ENCODE measurements at regions not wholly inside any gene's neighbourhood (a gene's known extent, or its start where the extent isn't known, plus 50 kb on each side); places are given as distances from the start of the nearest gene placed in this dataset.

DNA sequence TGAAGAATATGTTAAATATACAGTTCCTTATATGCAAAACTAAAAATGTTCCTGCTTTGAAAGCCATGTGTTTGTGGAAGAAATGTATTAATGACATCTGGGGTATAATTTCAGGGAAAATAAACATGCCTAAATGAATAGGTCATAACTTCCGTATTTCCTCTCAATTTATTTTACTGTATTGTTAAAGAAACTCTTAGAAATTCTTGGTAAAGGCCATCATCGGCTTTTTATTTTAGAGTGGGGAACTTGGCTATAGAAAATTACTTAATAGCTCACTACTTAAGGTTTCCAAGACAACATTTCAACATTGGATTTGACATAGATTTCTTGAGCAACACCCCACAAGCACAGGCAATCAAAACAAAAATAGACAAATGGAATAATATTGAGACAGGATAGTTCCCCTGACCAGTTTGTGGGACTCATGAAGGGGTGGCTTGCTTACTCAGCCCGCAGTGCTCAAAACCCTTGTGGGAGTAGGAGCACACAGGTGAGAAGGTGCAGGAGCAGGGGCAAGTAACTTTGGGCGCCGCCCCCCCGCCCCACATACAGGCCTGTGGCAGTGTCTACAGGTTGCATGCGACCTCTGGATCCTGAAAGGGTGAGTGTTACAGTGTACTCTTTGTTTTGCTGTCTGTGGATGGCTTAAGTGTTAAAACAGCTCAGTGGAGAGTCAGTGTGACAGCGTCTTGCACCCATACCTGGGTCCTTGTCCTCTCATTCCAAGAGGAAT, 891.4 kb upstream of the C9orf72 start:
- DNase-seq (ENCODE audit: low read depth, low spot score) (no peak), FAIRE-seq (no peak)
- Histone ChIP-seq H3K9me3 (ENCODE audit: control insufficient read depth, low read depth, low read length) (no peaks in the 10 kb centered on the region), H3K27ac (ENCODE audit: control insufficient read depth, insufficient read depth, low read length) (no peak overlapping the region), H3K9ac (ENCODE audit: control insufficient read depth, extremely low read depth, insufficient read depth, low read length) (no peak overlapping the region), H3K9me1 (ENCODE audit: control insufficient read depth, extremely low read depth, insufficient read depth, low read length) (no peaks in the 10 kb centered on the region), H3K79me2 (ENCODE audit: control insufficient read depth, insufficient read depth, low read length) (no peaks in the 10 kb centered on the region), H3K4me3 (ENCODE audit: control insufficient read depth in 2 of 3, extremely low read depth in 1 of 3, insufficient read depth in 2 of 3, low read depth in 1 of 3, low read length in 3 of 3) (no peak overlapping the region), H3K36me3 (ENCODE audit: control insufficient read depth in 2 of 2, extremely low read depth in 1 of 2, insufficient read depth in 2 of 2, low read length in 2 of 2) (no peaks in the 10 kb centered on the region), H3K4me1 (ENCODE audit: control insufficient read depth, extremely low read depth, insufficient read depth, low read length) (no peaks in the 10 kb centered on the region), H4K20me1 (ENCODE audit: control insufficient read depth, extremely low read depth, insufficient read depth, low read length) (no peaks in the 10 kb centered on the region), H3K4me2 (ENCODE audit: control insufficient read depth, extremely low read depth, insufficient read depth, low read depth, low read length) (no peak overlapping the region), H2AFZ (ENCODE audit: control insufficient read depth, low read length) (no peak overlapping the region), H3K27me3 (ENCODE audit: control insufficient read depth, extremely low read depth, insufficient read depth, low read length) (no peaks in the 10 kb centered on the region)
- dilution Hi-C loops (cut with MboI; ENCODE audit: extremely low pct_ligation_motif_present, low sequenced_read_pairs): no loop called here
- TF ChIP-seq EZH2 (IDR thresholded peaks at IDR 0.05; ENCODE audit: low read length): no peak
- no peak for TF ChIP-seq CTCF (optimal IDR thresholded peaks at IDR 0.05 in 1 of 3, IDR thresholded peaks at IDR 0.05 in 1 of 3, conservative IDR thresholded peaks at IDR 0.05 in 1 of 3; ENCODE audit: extremely low read depth in 1 of 3, insufficient read depth in 2 of 3, low read length in 3 of 3)

DNA sequence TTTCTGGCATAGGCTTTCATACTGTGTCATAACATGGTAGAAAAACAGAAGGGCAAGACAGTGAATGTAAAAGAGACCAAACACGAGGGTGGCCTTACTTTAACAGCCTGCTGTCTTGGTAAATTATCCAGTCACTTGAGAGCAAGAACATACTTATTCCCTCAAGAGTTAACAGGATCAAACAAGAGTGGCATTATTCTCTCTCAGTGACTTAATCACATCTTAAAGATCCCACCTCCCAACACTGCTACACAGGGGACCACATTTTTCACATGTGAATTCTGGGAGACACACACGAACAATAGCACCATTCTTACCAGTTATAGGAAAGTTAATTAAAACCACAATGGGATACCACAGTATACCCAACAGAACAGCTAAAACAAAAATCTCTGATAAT, 898.0 kb upstream of the C9orf72 start:
- no peak for TF ChIP-seq EZH2 (IDR thresholded peaks at IDR 0.05; ENCODE audit: low read length)
- TF ChIP-seq CTCF (optimal IDR thresholded peaks at IDR 0.05 in 1 of 3, IDR thresholded peaks at IDR 0.05 in 1 of 3, conservative IDR thresholded peaks at IDR 0.05 in 1 of 3; ENCODE audit: extremely low read depth in 1 of 3, insufficient read depth in 2 of 3, low read length in 3 of 3): no peak
- dilution Hi-C loops (cut with MboI; ENCODE audit: extremely low pct_ligation_motif_present, low sequenced_read_pairs): no loop called here

More for the DNA sequence above, 898.0 kb upstream of the C9orf72 start:
- Histone ChIP-seq H2AFZ (ENCODE audit: control insufficient read depth, low read length) (no peak overlapping the region), H3K4me1 (ENCODE audit: control insufficient read depth, extremely low read depth, insufficient read depth, low read length) (no peaks in the 10 kb centered on the region), H3K36me3 (ENCODE audit: control insufficient read depth in 2 of 2, extremely low read depth in 1 of 2, insufficient read depth in 2 of 2, low read length in 2 of 2) (no peaks in the 10 kb centered on the region), H3K4me3 (ENCODE audit: control insufficient read depth in 2 of 3, extremely low read depth in 1 of 3, insufficient read depth in 2 of 3, low read depth in 1 of 3, low read length in 3 of 3) (no peak overlapping the region), H4K20me1 (ENCODE audit: control insufficient read depth, extremely low read depth, insufficient read depth, low read length) (no peaks in the 10 kb centered on the region), H3K79me2 (ENCODE audit: control insufficient read depth, insufficient read depth, low read length) (no peaks in the 10 kb centered on the region), H3K9me3 (ENCODE audit: control insufficient read depth, low read depth, low read length) (no peaks in the 10 kb centered on the region), H3K9me1 (ENCODE audit: control insufficient read depth, extremely low read depth, insufficient read depth, low read length) (no peaks in the 10 kb centered on the region), H3K9ac (ENCODE audit: control insufficient read depth, extremely low read depth, insufficient read depth, low read length) (no peak overlapping the region), H3K27me3 (ENCODE audit: control insufficient read depth, extremely low read depth, insufficient read depth, low read length) (no peaks in the 10 kb centered on the region), H3K4me2 (ENCODE audit: control insufficient read depth, extremely low read depth, insufficient read depth, low read depth, low read length) (no peak overlapping the region), H3K27ac (ENCODE audit: control insufficient read depth, insufficient read depth, low read length) (no peak overlapping the region)
- DNase-seq (ENCODE audit: low read depth, low spot score): no peak
- no peak for FAIRE-seq

Data from keratinocyte (primary cell).